HEK293 (cell line): ENCODE measurements at regions not wholly inside any gene's neighbourhood (a gene's known extent, or its start where the extent isn't known, plus 50 kb on each side); places are given as distances from the start of the nearest gene placed in this dataset.

ENCODE experiments used
- CTCF ChIP-seq: fragments of 450-650 bp; formaldehyde crosslinking; IDR thresholded peaks from 2 replicates; pipeline ENCODE4 v1.5.1; 2016; ENCODE audit warnings: missing biosample characterization, missing genetic modification characterization
- ZBTB48 ChIP-seq: fragments of 450-650 bp; formaldehyde crosslinking; IDR thresholded peaks from 2 replicates; pipeline ENCODE4 v1.5.1; 2016; ENCODE audit warnings: missing biosample characterization, missing genetic modification characterization
- ZFP37 ChIP-seq: fragments of 450-650 bp; formaldehyde crosslinking; IDR thresholded peaks from 2 replicates; pipeline ENCODE4 v1.5.1; 2016; ENCODE audit warnings: missing biosample characterization, missing genetic modification characterization
- ZNF350 ChIP-seq: fragments of 450-650 bp; formaldehyde crosslinking; IDR thresholded peaks from 2 replicates; pipeline ENCODE4 v1.5.0; 2017; ENCODE audit warnings: missing biosample characterization, mild to moderate bottlenecking, missing genetic modification characterization
- ZNF510 ChIP-seq: fragments of 450-650 bp; formaldehyde crosslinking; IDR thresholded peaks from 2 replicates; pipeline ENCODE4 v1.5.1; 2018; ENCODE audit warnings: mild to moderate bottlenecking, missing genetic modification characterization, missing biosample characterization; ENCODE audit not compliant: insufficient replicate concordance
- ZNF600 ChIP-seq: fragments of 450-650 bp; formaldehyde crosslinking; IDR thresholded peaks from 2 replicates; pipeline ENCODE4 v1.5.1; 2016; ENCODE audit warnings: missing biosample characterization, missing genetic modification characterization

GRCh38 chr5:124885490-124885889 is 139.1 kb upstream of the ZNF608 start:
- TF ChIP-seq CTCF (tag by site-specific recombination) (no peak), ZNF350 (tag by site-specific recombination) (no peak), ZNF510 (no peak), ZFP37 (tag by site-specific recombination) (no peak), ZBTB48 (tag by site-specific recombination) (no peak), ZNF600 (tag by site-specific recombination) (no peak)
